ENCODE measurements at regions not wholly inside any gene's neighbourhood (a gene's known extent, or its start where the extent isn't known, plus 50 kb on each side); places are given as distances from the start of the nearest gene placed in this dataset.

DNA sequence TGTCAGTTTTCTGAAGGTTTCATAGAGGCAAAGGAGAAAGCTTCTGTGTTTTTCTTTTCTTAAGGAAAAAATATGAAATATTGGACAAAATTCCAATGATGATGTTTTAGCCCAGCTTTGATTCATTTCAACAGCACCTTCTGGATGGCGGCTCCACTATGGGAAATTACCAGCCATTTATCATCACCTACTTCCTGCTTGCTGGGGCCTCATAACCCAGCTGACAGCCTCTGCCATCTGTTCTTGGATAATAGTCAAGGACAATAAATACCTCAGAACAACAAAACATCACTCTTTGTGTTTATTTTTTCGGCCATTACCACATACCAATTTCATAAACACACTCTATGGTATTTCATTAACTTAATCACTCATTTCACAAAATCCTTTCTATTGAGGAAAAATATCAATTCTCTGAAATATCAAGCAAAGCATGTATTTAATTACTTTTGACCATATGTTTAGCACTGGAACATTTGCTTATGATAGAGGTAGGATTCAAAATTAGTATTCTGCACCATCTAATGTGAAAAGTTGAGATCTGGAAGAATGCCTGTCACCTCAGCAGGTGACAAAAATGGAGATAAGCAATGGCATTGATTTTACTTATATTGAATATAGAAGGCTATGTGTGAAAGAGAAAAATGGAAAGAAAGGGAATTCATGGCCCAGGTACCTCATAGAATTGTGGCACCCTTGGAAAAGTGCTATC is 629.7 kb downstream of the LIG4 start:
- intact Hi-C loops (cut with micrococcal nuclease), result no loop called here

- intact Hi-C loops (cut with micrococcal nuclease), result no loop called here
These were observed 633.2 kb downstream of the LIG4 start for GRCh38 chr13:107582171-107582570.

- intact Hi-C loops (cut with micrococcal nuclease), result no loop called here
These were observed 634.5 kb downstream of the LIG4 start for GRCh38 chr13:107580741-107581412.

DNA sequence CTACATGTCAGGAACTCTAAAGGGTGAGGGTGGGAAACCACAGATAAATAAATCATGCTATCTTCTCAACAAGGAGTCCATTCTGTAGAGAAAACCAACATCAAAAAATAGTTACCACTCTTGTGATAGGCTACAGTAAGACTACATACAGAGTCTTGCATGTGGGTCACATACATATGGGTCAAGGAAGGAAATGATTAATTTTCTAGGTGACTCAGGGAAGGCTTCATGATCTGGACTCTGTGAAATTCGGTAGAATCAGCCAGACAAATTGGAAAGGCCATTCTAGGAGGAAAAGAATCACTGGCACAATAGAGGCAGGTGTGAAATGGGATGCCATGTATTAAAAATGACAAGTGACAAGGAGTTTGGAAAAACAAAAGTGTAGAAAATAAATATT is 638.9 kb downstream of the LIG4 start:
- intact Hi-C loops (cut with micrococcal nuclease), result no loop called here

DNA sequence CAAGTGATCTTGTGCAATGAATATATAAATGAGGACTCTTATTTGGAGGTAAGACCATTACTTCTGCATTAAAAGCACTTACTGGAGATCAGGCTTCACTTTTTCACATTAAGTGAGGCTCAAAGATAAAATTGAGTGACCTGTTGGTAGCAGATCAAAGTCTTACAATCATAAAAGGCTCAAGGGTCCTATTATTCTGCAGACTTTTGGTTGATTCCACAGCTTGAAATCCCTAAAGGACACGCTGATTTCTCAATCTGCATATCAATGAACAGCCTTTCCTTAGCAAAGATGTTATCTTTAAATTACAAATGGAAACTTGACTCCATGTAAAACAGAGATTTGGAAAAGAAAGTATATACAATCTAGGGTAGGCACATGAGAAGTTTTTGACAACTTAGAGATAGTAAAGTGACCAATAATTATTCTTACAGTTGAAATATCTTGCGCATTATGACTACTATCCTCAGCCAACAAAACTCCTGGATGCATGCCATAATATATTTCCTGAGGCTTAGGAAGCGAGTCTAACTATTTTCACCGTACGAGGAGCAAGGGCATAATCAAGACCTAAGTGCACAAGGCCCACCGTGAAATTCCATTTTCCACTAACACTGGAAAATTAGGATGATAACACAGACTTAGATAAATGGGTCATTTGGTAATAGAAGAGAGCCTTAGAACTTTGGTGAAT is 640.7 kb downstream of the LIG4 start:
- intact Hi-C loops (cut with micrococcal nuclease), result no loop called here

- intact Hi-C loops (cut with micrococcal nuclease), result no loop called here
These were observed 642.2 kb downstream of the LIG4 start for GRCh38 chr13:107573184-107573583.

- intact Hi-C loops (cut with micrococcal nuclease), result no loop called here
These were observed 643.2 kb downstream of the LIG4 start for GRCh38 chr13:107572156-107572555.

DNA sequence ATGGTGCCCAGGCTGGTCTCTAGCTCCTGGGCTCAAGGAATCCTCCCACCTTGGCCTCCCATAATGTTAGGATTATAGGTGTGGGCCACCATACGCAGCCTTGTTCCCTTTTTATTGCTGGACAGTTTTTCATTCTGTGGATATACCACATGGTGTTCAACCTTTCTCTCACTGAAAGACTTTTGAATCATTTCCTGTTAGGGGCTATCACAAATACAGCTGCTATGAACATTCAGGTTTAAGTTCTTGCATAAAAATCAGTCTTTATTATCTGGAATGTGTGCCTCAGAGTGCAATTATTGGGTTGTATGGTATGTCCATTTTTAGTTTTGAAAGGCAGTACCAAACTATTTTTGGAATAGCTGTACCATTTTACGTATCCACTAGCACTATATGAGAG is 647.2 kb downstream of the LIG4 start:
- intact Hi-C loops (cut with micrococcal nuclease), result no loop called here

DNA sequence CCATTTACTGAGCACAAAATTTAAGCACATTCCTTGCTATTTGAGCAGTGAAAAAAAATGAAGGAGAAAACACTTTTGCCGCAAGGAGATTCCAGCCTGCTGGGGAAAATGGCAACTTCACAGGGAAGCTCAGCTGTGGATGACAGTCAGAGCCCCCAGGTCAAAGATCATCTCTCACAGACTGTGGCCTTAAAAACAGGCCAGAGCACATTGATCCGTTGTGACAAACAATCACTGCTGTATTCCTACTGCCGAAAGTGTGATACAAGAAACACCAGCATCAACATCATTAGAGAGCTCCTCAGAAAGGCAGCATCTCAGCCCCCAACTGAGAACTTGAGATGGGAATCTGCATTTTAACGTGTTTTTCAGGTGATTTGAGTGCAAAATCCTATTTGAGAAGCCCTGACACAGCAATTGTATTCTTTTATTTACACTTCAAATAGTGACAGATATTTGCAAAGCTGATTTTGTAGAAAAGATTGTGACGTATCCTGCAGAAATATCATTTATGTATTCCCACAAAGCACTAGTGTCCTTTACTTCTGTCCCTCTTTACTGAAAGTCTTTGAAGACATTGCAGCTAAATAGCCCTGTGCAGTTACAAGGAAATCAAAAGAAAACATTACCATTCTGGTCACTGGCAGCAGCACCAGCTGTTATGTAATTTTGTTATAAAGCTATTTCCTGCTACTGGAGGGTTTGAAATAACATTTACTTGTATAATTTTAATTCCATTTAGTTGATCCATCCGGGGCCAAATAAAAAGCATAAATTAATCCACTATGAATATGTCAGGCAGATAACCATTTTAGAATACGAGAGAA is 652.0 kb downstream of the LIG4 start:
- intact Hi-C loops (cut with micrococcal nuclease), result no loop called here

- intact Hi-C loops (cut with micrococcal nuclease), result no loop called here
These were observed 653.1 kb downstream of the LIG4 start for GRCh38 chr13:107562203-107562602.

GRCh38 chr13:107554460-107554859 is 660.9 kb downstream of the LIG4 start:
- intact Hi-C loops (cut with micrococcal nuclease), result no loop called here

DNA sequence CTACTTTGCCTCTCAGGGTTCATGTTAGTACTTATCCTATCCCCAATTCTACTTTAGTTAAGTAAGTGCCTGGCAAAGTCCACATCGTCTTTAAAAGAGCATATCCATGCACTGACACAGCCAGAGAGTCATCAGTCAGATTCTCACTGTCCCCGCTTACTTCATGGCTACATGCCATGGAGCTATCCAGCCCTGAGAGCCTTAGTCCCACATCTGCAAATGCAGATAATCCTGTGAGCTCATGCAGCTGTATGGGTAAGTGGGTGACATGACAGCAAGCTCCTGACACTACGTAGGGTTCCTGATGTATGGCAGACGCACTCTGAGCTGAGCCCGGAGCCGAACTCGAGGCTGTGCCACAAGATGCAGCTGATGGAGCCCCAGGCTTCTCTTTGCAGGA is 661.5 kb downstream of the LIG4 start:
- intact Hi-C loops (cut with micrococcal nuclease), result no loop called here

DNA sequence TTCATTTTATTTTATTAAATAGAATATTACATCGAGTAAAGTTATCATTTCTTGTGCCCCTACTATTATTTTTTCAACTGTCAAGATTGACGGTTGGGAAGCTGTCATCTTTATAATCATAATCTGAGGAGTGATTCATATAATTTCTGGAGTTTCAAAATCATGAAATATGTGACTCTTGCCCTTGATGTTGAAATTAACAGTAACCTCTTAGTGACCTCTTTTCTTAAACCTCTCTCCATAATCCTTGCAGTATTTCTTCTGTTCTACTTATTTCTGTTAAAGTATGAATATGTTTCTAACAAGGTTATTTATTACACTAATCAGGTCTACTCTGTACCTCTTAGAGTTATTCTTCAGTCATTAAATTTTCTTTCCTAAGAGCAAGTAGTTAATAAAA is 663.8 kb downstream of the LIG4 start:
- intact Hi-C loops (cut with micrococcal nuclease), result no loop called here

GRCh38 chr13:107548338-107548737 is 667.0 kb downstream of the LIG4 start:
- intact Hi-C loops (cut with micrococcal nuclease), result no loop called here

DNA sequence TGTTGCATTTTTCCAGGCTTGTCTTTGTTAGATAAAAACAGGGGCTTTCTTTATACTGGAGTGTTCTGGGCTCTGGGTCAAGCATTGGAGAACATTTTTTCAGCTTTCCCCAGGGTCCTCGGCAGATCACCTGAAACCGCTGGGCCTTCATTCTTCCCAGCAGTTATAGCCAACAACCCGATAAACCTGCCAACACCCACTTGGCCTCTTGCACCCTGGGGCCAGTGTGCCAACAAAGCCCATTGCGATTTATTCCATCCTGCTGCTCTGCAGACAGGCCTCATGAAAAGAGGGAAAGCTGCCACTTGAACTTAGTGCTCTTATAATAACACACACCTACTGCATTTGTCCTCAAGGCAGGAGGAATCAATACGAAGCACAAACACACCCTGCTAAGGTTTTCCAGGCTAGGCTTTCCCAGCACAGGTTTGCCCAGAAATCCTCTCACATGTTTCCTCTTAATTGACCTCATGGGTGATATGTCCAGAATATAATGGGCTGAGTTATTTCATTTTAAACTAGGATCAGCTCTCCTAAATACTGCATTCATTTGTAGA is 669.3 kb downstream of the LIG4 start:
- intact Hi-C loops (cut with micrococcal nuclease), result no loop called here

DNA sequence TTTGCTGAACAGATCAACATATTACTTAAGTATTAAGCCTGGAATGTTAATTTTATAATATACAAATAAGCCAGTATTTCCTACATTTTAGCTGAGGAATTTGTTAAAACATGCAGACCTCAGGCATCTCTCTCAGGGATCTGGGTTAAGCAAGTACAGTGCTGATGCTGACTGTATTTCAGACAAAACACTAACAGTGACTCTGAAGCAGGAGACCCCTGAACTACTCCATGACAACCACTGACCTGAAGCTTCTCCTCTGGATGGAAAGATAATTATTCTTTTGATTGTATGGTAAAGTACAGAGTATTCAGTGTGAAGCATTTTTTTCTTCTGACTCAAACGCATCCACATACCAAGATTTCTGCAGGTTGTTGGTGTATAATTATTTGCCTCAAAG is 680.8 kb downstream of the LIG4 start:
- intact Hi-C loops (cut with micrococcal nuclease), result no loop called here

DNA sequence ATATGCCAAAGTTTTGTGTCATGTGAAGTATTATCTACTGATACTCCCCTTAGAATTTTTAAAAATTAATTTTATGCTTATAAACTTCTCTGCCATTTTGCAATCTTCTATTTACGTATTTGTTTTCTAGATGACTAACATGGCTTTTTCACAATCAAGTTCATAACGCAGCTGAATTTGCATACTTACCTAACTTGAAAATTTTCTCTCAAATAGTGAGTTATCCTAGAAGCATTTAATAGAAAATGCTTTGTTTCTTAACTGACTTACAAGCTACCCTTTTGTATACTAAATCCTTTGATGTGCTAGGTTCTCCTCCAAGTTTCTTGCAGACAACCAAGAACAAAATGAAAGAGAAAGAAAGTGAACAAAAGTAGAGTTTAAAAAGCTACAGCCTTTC is 683.5 kb downstream of the LIG4 start:
- intact Hi-C loops (cut with micrococcal nuclease), result no loop called here

DNA sequence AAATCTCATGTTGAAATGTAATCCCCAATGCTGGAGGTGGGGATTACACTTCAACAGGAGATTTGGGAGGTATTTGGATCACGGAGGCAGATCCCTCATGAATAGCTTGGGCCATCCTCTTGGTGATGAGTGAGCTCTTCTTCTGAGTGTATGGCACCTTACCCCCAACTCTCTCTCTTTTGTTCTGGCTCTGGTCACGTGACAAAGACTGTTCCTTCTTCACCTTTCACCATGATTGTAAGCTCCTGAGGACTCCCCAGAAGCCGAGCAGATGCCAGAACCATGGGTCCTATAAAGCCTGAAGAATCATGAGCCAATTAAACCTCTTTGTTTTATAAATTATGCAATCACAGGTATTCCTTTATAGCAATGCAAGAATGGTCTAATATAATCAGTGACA is 684.2 kb downstream of the LIG4 start:
- intact Hi-C loops (cut with micrococcal nuclease), result no loop called here

DNA sequence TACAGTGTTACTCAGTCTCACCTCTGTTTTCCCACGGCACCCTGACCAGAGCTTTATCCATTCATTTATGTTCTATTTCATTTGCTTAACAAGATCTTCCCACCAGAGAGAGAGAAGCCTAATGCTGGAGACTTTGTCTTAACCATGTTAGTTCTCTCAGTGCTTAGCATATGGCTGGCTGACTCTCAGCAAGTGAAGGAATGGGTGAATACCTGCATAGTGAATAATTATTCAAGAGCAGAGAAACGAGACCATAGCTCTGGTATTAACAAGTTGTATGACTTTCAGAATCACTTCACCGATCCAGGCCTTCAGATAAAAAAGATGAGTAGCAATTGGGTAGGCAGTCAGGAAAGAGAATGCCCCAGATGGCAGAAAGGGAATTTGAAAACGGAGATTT is 686.3 kb downstream of the LIG4 start:
- intact Hi-C loops (cut with micrococcal nuclease), result no loop called here

DNA sequence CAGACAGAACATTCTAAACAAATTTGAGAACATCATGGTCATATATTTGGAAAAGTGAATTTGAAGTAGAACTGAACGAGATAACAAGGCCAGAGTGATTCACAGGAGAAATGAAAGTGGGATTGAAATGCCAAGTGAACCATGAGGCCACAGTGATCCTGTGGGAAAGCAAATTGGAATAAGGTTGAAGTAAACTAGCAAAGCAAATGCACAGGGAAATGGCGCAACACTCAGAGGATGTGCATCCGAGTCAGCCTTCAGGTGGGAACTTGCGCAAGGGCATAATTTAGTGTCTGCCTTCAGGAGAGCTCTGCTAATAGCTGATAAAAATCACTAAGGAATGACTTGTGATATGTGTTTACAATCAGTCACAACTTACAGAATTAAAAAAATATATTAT is 696.6 kb downstream of the LIG4 start:
- intact Hi-C loops (cut with micrococcal nuclease), result no loop called here

DNA sequence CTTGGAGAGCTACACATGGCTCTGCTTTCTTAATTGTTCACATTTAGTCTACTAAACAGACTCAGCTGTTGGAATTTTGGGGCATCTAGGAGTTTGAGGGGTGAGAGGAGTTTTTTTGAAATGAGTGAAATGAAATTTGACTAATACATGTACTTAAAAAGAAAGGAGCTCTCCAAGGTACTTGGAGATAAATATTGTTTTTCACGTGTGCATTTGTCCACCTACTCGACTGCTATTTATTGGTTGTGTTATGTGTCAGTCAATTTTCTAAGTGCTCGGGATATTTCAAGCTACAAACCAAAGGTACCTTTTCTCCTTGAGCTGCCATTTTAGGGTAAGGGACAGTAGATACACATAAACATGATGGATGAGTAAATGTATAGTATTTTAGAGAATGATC is 697.0 kb downstream of the LIG4 start:
- intact Hi-C loops (cut with micrococcal nuclease), result no loop called here

DNA sequence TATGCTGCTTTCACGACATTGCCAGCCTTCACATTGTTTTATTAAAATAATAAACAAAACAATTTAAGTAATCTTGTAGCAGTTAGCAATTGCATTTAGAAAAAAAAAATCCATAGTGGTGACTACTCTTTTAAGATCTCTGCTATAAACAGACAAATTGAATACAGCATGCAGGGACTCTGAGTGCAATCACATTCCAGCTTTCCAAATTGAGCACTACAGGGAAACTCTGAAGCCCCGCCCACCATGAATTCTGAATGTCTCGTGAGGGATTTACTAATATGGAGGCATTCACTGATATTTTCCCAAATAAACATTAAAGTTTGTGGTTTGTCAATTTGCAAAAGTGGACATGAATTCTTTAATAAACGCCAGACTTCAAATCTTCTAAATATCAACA is 698.8 kb downstream of the LIG4 start:
- intact Hi-C loops (cut with micrococcal nuclease), result no loop called here
